Vagina (tissue), 2 donors: ENCODE measurements at regions not wholly inside any gene's neighbourhood (a gene's known extent, or its start where the extent isn't known, plus 50 kb on each side); places are given as distances from the start of the nearest gene placed in this dataset.
"Not testable (repeated sequence)": the region's sequence is repeated elsewhere in the genome, so short reads cannot be mapped to it uniquely, and the experiment has no call there.

ENCODE experiments used
- DNase-seq, 2 donors: peaks; one replicate each; pipeline ENCODE4 v3.0.0-alpha.2; 2017; ENCODE audit errors: extremely low spot score in 2 of 2
- H3K27ac ChIP-seq: fragments of 200-600 bp; sonication (generic); one replicate; pipeline ENCODE4 v1.5.1; 2019
- H3K27me3 ChIP-seq: fragments of 200-600 bp; sonication (generic); one replicate; pipeline ENCODE4 v1.5.1; 2019
- H3K36me3 ChIP-seq, 2 donors: fragments of 200-600 bp; sonication (generic); one replicate each; pipeline ENCODE4 v1.5.1; 2017 to 2019
- H3K4me1 ChIP-seq: fragments of 200-600 bp; sonication (generic); one replicate; pipeline ENCODE4 v1.5.1; 2019
- H3K4me3 ChIP-seq, 2 donors: fragments of 200-600 bp; sonication (generic); 1 replicate in 1 of 2; 2 replicates in 1 of 2; pipeline ENCODE4 v1.5.1; 2016 to 2019
- H3K9me3 ChIP-seq: fragments of 200-600 bp; sonication (generic); one replicate; pipeline ENCODE4 v1.5.1; 2019
- CTCF ChIP-seq, 3 experiments: fragments of 450-650 bp in 2 of 3; fragments of 200-600 bp in 1 of 3; sonication (generic) in 1 of 3; IDR thresholded peaks; one replicate each; pipeline ENCODE4 v1.5.1; 2017 to 2019; ENCODE audit warnings: antibody characterized with exemption in 3 of 3, mild to moderate bottlenecking in 2 of 3, moderate library complexity in 2 of 3
- POLR2A ChIP-seq, 2 donors: fragments of 450-650 bp; IDR thresholded peaks; one replicate each; pipeline ENCODE4 v1.6.1; 2017; ENCODE audit warnings: antibody characterized with exemption in 2 of 2, mild to moderate bottlenecking in 2 of 2, moderate library complexity in 2 of 2
- POLR2AphosphoS5 ChIP-seq, 2 donors: sonication (generic); formaldehyde crosslinking; IDR thresholded peaks; one replicate each; pipeline ENCODE4 v1.9.0; 2017; ENCODE audit warnings: antibody characterized with exemption in 2 of 2, mild to moderate bottlenecking in 2 of 2, low read depth in 1 of 2; ENCODE audit not compliant: insufficient read depth in 1 of 2
- intact Hi-C: fragments of 100-400 bp; cut with DNase I; formaldehyde crosslinking; loops from one replicate; pipeline ENCODE4 v1.15.1; 2023

- no peak for DNase-seq
- Histone ChIP-seq H3K27me3 (no peaks in the 10 kb centered on the region), H3K4me1 (no peaks in the 10 kb centered on the region), H3K4me3 (no peak overlapping the region), H3K36me3 (no peaks in the 10 kb centered on the region), H3K9me3 (no peaks in the 10 kb centered on the region), H3K27ac (no peak overlapping the region)
- no peak for TF ChIP-seq POLR2A (IDR thresholded peaks at IDR 0.05)
- no peak for TF ChIP-seq POLR2AphosphoS5 (IDR thresholded peaks at IDR 0.05; ENCODE audit: insufficient read depth in 1 of 2, low read depth in 1 of 2)
- TF ChIP-seq CTCF (IDR thresholded peaks at IDR 0.05) = no peak
- intact Hi-C loops = no loop called here
Observed at GRCh38 chr6:863831-864230, 170.9 kb upstream of the EXOC2 start.

- H3K27ac ChIP-seq, H3K36me3 ChIP-seq, intact Hi-C loops, H3K27me3 ChIP-seq, H3K4me3 ChIP-seq, H3K9me3 ChIP-seq, DNase-seq, H3K4me1 ChIP-seq: not testable (repeated sequence)
Observed at GRCh38 chr6:863127-863526, 170.2 kb upstream of the EXOC2 start.

GRCh38 chr6:859936-860335 is 167.0 kb upstream of the EXOC2 start:
- H3K9me3 ChIP-seq = no peaks in the 10 kb centered on the region
- no peak for DNase-seq
- TF ChIP-seq POLR2AphosphoS5 (IDR thresholded peaks at IDR 0.05; ENCODE audit: insufficient read depth in 1 of 2, low read depth in 1 of 2) (no peak), POLR2A (IDR thresholded peaks at IDR 0.05) (no peak), CTCF (IDR thresholded peaks at IDR 0.05) (no peak)
- no peak overlapping the region for H3K27ac ChIP-seq
- intact Hi-C loops = no loop called here
- H3K27me3 ChIP-seq = no peaks in the 10 kb centered on the region
- H3K36me3 ChIP-seq = no peaks in the 10 kb centered on the region
- H3K4me3 ChIP-seq = no peak overlapping the region
- no peaks in the 10 kb centered on the region for H3K4me1 ChIP-seq

- no peaks in the 10 kb centered on the region for H3K4me1 ChIP-seq
- no peak for DNase-seq
- intact Hi-C loops = no loop called here
- H3K27ac ChIP-seq = no peak overlapping the region
- H3K9me3 ChIP-seq = no peaks in the 10 kb centered on the region
- no peaks in the 10 kb centered on the region for H3K36me3 ChIP-seq
- TF ChIP-seq POLR2A (IDR thresholded peaks at IDR 0.05) = no peak
- TF ChIP-seq CTCF (IDR thresholded peaks at IDR 0.05) = no peak
- no peak for TF ChIP-seq POLR2AphosphoS5 (IDR thresholded peaks at IDR 0.05; ENCODE audit: insufficient read depth in 1 of 2, low read depth in 1 of 2)
- no peaks in the 10 kb centered on the region for H3K27me3 ChIP-seq
- no peak overlapping the region for H3K4me3 ChIP-seq
Observed at GRCh38 chr6:854406-855118, 161.6 kb upstream of the EXOC2 start.

GRCh38 chr6:852216-852615 is 159.3 kb upstream of the EXOC2 start:
- H3K27me3 ChIP-seq, H3K27ac ChIP-seq, H3K4me1 ChIP-seq, H3K4me3 ChIP-seq, H3K9me3 ChIP-seq, intact Hi-C loops, DNase-seq, H3K36me3 ChIP-seq: not testable (repeated sequence)

GRCh38 chr6:849075-849506 is 156.2 kb upstream of the EXOC2 start:
- Histone ChIP-seq H3K9me3 (no peaks in the 10 kb centered on the region), H3K4me3 (no peak overlapping the region), H3K4me1 (no peaks in the 10 kb centered on the region), H3K27me3 (no peaks in the 10 kb centered on the region), H3K27ac (no peak overlapping the region), H3K36me3 (no peaks in the 10 kb centered on the region)
- TF ChIP-seq CTCF (IDR thresholded peaks at IDR 0.05) (no peak), POLR2AphosphoS5 (IDR thresholded peaks at IDR 0.05; ENCODE audit: insufficient read depth in 1 of 2, low read depth in 1 of 2) (no peak), POLR2A (IDR thresholded peaks at IDR 0.05) (no peak)
- intact Hi-C loops = no loop called here
- no peak for DNase-seq
